CD4-positive, alpha-beta T cell treated with Interleukin-1 beta for 1 hour (primary cell): ENCODE measurements at regions not wholly inside any gene's neighbourhood (a gene's known extent, or its start where the extent isn't known, plus 50 kb on each side); places are given as distances from the start of the nearest gene placed in this dataset.
"Not testable (repeated sequence)": the region's sequence is repeated elsewhere in the genome, so short reads cannot be mapped to it uniquely, and the experiment has no call there.

Source experiments
- DNase-seq, 2 donors: peaks; one replicate each; pipeline ENCODE4 v3.0.0-alpha.2; 2020 to 2022

DNA sequence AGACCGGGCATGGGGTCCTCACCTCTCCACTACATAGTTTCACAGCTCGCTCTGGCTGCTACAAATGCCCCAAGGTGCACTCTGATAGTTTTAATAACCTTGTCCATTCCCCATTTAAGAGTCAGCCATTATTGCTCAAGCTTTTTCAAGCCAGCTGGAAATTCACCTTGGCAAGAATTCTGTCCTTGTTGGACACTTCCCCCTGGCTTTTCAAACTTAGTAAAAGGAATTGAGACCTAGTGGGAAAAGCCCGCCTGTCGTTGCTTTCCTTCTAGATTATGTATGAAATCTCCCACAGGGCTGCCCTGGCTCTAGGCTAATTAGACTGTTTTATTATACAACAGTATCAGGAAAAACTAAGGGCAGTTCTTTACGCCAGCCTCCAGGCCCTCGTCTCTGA, 293.7 kb upstream of the GADL1 start:
- DNase-seq: no peak

DNA sequence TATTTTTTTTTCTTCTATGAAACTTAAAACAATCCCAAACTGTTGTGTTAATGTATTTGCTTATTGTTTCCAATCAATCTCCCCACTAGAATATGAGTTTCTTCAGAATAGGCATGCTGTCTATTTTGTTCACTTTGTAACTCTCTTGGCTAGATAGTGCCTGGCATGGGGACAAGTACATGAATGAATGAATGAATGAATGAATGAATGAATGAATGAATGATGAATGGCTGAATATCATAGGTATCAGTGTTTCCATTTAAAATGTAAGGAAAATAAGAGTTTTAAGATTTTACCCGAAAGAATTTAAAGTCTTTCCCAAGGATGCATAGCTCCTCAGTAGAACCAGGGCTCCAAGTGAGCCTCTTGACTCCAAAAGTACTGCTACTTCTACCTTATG, 294.9 kb upstream of the GADL1 start:
- no peak for DNase-seq

- no peak for DNase-seq
Measured at GRCh38 chr3:31189971-31190370, 295.5 kb upstream of the GADL1 start.

DNA sequence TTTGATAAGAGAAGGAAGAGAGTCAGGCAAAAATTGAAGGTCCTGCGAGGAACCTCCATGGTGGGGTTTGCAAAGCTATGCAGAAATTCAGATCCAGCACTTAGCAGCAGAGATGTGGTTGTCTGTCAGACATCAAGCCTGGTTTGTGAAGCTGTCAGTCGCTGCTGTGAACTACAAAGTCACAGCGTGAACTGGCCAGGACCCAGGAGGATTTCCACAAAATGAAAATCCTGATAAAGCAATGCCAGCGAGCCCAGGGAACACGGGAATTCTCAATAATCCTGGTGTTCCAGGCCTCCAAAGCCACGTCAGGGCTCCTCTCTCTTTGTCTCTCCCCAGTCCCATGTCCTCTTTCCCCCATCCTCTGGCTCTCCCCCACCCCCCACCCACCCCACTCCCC, 296.9 kb upstream of the GADL1 start:
- no peak for DNase-seq

DNA sequence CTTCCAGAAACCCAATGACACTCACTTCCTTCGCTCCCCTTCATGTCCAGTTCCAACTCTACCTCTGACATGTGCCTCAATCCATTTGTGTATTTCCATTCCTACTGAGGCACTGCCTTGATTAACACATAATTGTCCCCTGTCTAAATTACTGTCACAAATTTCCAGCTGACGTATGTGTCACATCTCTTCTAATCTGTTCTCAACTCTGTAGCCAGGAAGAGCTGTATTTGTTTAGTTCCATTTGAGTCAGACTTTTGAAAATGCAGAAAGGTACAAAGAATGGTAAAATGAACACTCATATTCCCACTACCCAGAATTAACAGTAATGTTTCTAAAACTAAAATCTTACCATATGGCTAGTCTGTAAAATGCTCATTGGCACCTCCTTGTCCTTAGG, 299.0 kb upstream of the GADL1 start:
- DNase-seq: no peak

- DNase-seq: no peak
Measured at GRCh38 chr3:31193871-31194270, 299.4 kb upstream of the GADL1 start.

- DNase-seq: no peak
Measured at GRCh38 chr3:31196261-31196660, 301.8 kb upstream of the GADL1 start.

DNA sequence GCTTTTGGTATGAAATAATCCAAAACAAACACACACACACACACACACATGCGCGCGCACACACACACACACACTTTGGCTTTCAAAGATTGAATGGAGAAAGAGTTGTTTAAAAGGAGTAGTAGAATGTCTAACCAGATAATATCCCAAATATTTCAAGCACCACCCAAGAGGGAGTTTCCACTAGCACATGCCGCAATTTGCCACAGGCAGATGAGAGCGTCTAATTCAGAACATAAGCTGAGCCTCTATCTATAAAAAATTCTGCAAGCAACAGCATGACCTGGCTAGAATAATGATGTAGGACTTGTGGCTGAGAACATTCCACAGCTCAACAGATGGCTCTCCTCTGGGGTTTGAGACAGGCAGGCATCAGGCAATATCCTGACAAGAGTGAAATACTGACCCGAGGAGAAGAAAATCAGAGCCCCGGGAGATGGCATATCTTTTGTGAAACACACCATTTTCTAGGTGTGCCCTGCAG, 302.5 kb upstream of the GADL1 start:
- no peak for DNase-seq

- DNase-seq: no peak
Measured at GRCh38 chr3:31197941-31198340, 303.5 kb upstream of the GADL1 start.

DNA sequence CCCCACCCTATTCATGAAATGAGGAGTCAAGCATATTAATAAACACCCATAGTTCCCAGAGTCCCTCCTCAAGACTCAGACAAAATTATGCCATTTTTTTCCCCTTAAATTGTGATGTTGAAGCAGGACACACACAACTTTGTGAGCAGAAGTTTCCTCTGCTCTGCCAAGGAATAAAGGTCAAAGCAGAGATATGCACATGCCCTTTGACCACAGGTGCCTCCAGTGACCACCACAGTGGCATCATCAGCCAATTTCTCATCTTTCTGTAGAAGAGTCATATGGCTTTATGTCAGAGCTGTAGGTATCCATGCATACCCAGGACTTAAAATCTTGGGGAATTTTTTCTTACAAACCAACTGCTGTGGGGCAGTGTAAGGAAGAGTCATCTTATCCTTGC, 304.4 kb upstream of the GADL1 start:
- DNase-seq: no peak

GRCh38 chr3:31203960-31204795, 309.7 kb upstream of the GADL1 start:
- no peak for DNase-seq

- not testable (repeated sequence) for DNase-seq
Measured at GRCh38 chr3:31204796-31205056, 310.3 kb upstream of the GADL1 start.

DNA sequence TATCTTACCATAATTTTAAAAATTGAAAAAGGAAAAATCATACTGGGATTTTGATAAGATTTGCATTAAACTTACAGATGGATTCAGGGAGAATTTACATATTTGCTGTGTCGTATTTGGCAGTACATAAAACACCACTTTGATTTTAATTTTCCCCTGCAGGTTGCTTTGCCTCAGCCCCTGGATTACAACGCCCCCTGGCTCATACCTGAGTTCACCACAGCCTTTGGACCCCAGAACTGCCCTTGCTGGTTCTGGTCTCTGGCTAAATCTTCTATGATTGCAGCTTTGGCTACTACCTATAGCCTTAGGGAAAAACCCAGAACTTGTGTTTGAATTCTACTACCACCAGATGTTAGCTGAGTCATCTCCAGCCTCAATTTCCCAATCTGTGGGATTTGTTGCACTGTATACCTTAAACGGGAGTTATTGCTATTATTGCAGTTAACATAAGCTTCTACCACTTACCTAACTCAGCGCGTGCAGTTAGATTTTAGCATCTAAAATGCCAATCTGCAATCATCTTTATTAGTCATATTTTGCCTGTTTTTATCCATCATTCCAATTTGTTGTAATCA, 315.7 kb upstream of the GADL1 start:
- no peak for DNase-seq

GRCh38 chr3:31213869-31214486, 318.7 kb upstream of the STT3B start:
- peak; percentile 38 to 67 for DNase-seq

DNA sequence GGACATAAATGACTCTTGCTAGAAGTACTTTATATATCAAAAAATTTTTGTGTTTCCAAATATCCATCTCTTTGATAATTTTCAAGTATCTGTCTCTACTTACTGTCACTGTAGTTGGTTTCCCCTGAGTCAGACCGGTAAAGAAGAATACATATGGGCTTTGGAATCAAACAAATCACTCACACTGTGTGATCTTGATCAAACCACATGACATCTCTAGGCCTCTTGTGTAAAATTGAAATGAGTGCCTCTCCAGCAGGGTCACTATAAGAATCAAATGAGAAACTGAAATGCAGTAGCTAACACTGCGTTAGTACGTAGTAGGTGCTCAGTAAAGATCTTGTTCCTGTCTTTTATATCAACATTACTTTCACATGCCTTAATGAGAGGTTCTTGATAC, 314.6 kb upstream of the STT3B start:
- no peak for DNase-seq

DNA sequence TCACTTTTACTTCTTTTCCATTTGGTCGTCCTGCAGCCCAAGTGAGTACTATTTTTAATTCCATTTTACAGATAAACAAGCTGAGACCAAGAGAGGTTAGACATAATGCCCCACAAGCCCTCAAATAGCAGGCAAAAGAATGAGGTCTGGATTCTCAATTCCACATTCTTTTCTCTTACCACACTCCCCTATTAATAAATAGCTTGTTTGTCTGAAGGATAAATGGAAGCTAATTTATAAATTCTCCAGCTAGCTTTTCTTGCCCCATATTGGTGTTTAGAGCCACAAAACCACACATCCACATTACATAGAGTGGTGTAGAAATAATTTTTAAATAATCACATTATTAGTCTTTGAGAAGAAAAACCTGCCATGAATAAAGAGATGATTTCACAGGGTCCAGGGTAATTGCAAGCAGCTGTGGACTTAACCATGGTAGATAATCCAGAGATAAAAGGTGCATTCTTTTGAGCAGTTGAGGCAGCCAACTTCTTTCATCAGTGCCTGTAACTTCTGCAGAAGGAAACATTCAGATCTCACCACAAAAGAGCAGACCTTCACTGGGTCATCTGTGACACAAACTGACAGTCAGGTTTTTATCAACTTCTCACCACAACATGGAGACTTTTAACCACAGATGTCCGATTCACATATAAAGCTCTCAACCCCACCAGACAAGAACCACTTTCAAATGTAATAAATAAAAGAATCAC, 313.4 kb upstream of the STT3B start:
- no peak for DNase-seq

DNA sequence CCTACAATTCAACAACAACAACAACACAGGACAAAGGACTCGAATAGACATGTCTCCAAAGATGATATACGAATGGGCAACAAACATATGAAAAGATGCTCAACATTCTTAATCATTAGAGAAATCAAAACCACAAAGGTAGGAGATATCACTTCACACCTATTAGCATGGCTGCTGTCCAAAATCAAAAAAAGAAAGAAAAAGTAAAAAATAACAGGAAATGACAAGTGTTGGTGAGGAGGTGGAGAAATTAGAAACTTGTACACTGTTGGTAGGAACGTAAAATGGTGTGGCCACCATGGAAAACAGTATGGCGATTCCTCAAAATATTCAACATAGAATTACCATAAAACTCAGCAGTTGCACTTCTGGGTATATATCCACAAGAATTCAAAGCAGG, 312.3 kb upstream of the STT3B start:
- DNase-seq: peak in 1 of 2 donors; percentile 39

DNA sequence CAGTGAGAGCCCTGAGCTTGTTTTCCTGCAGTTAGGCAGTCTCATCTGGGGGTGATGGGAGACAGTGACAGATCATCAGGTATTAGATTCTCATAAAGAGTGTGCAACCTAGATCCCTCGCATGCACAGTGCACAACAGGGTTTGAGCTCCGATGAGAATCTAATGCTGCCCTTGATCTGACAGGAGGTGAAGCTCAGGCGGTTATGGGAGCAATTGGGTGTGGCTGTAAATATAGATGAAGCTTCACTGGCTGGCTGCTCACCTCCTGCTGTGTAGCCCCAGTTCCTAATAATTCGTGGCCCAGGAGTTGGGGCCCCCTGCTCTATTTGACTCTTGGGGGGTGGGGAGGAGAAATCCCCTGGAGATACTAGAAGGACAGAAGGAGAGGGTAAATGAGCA, 309.4 kb upstream of the STT3B start:
- DNase-seq: no peak

DNA sequence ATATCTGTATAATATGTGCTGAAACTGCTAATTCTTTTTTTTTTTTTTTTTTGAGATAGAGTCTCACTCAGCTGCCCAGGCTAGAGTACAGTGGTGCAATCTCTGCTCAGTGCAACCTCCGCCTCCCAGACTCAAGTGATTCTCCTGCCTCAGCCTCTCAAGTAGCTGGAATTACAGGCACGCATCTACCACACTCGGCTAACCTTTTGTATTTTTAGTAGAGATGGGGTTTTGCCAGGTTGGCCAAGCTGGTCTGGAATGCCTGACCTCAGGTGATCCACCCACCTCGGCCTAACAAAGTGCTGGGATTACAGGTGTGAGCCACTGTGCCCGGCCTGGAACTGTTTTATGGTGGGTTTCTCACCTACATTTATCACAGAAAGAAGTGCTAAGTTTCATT, 307.8 kb upstream of the STT3B start:
- no peak for DNase-seq

- no peak for DNase-seq
Measured at GRCh38 chr3:31225923-31226322, 306.8 kb upstream of the STT3B start.

GRCh38 chr3:31226346-31226745, 306.4 kb upstream of the STT3B start:
- peak; percentile 52 to 53 for DNase-seq

DNA sequence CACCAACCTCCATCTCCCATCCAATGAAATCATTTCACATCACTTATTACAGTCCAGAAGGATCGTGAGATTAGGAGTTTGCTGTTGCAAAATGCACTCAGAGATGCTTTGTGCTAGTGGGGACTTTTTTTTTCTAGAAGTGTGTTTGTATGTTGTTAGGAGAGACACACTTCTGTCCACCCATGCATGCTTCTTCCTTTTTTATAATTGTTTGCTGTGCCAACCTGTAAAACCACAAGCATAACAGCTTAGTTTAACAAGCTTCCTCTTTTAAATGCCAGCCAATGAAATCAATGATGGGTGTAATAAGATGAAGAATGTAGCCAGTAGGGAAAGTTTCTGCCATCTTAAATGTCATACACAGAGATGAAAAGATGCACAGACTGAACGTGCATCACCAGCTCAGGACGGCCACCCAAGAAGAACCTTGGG, 305.6 kb upstream of the STT3B start:
- peak; percentile 52 to 70 for DNase-seq

- DNase-seq: peak in 1 of 2 donors; percentile 29
Measured at GRCh38 chr3:31230425-31231223, 302.1 kb upstream of the STT3B start.
